GM12878 (cell line): ENCODE measurements at regions not wholly inside any gene's neighbourhood (a gene's known extent, or its start where the extent isn't known, plus 50 kb on each side); places are given as distances from the start of the nearest gene placed in this dataset.

Experiments
- FOXK2 ChIP-seq: fragments of 450-650 bp; IDR thresholded peaks from 2 replicates; pipeline ENCODE4 v1.6.1; 2017; ENCODE audit warnings: mild to moderate bottlenecking, moderate library complexity
- ZZZ3 ChIP-seq: IDR thresholded peaks from 2 replicates; pipeline ENCODE4 v1.6.1; 2011; ENCODE audit warnings: low read depth; ENCODE audit not compliant: control insufficient read depth, insufficient read length

DNA sequence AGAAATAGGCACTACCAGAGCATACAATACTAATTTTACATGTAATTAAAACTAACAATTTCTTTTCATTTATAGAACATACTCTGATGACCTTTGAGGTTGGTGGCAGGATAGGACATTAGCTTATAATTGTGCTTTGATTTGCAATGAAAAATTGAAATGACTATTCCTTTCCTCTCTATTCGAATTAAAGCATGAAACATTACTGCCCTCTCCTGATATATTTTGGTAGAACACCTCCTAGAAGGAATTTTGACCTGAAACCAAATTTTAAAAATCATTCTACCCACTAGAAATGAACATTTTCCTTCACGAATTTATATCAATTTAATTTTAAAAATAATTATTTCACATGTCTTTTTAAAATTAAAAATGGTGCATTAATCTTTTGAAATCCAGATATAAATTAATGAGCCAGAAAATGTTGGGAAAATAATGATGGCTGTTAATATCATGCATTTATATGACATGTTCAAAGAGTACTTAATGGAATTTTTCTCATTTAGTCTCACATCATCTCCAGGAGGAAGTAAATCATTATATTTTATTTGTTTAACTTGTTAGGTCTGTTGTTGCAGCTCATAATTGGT, 556.3 kb upstream of the ARGLU1 start:
- TF ChIP-seq FOXK2 (no peak), ZZZ3 (no peak)
